IMR-90 (cell line): ENCODE measurements at regions not wholly inside any gene's neighbourhood (a gene's known extent, or its start where the extent isn't known, plus 50 kb on each side); places are given as distances from the start of the nearest gene placed in this dataset.

Source experiments
- MAFK ChIP-seq: IDR thresholded peaks from 2 replicates; pipeline ENCODE4 v1.6.1; 2012; ENCODE audit warnings: low read depth, low read length, improper control_type of control experiment
- MXI1 ChIP-seq: IDR thresholded peaks from 2 replicates; pipeline ENCODE4 v1.6.1; 2012; ENCODE audit warnings: low read depth, mild to moderate bottlenecking, low read length, moderate library complexity, borderline replicate concordance
- NFE2L2 ChIP-seq: fragments of 150-350 bp; IDR thresholded peaks from 2 replicates; pipeline ENCODE4 v1.6.1; 2016; ENCODE audit warnings: low read depth, mild to moderate bottlenecking, low read length
- RFX5 ChIP-seq: IDR thresholded peaks from 2 replicates; pipeline ENCODE4 v1.8.0; 2012; ENCODE audit warnings: low read depth, mild to moderate bottlenecking, low read length, moderate library complexity
- TF ChIP-seq, protein P1 (sequence below): conservative IDR thresholded peaks from 2 replicates; pipeline ENCODE4 v1.5.1; 2012; ENCODE audit warnings: mild to moderate bottlenecking, low read depth, low read length, improper control_type of control experiment

GRCh38 chr2:8202132-8202531 is 479.7 kb upstream of the ID2 start:
- TF ChIP-seq RFX5 (no peak), MXI1 (no peak), NFE2L2 (no peak), MAFK (no peak)
- TF ChIP-seq, protein P1, sequence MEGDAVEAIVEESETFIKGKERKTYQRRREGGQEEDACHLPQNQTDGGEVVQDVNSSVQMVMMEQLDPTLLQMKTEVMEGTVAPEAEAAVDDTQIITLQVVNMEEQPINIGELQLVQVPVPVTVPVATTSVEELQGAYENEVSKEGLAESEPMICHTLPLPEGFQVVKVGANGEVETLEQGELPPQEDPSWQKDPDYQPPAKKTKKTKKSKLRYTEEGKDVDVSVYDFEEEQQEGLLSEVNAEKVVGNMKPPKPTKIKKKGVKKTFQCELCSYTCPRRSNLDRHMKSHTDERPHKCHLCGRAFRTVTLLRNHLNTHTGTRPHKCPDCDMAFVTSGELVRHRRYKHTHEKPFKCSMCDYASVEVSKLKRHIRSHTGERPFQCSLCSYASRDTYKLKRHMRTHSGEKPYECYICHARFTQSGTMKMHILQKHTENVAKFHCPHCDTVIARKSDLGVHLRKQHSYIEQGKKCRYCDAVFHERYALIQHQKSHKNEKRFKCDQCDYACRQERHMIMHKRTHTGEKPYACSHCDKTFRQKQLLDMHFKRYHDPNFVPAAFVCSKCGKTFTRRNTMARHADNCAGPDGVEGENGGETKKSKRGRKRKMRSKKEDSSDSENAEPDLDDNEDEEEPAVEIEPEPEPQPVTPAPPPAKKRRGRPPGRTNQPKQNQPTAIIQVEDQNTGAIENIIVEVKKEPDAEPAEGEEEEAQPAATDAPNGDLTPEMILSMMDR, result no peak
